ENCODE measurements at regions not wholly inside any gene's neighbourhood (a gene's known extent, or its start where the extent isn't known, plus 50 kb on each side); places are given as distances from the start of the nearest gene placed in this dataset.

DNA sequence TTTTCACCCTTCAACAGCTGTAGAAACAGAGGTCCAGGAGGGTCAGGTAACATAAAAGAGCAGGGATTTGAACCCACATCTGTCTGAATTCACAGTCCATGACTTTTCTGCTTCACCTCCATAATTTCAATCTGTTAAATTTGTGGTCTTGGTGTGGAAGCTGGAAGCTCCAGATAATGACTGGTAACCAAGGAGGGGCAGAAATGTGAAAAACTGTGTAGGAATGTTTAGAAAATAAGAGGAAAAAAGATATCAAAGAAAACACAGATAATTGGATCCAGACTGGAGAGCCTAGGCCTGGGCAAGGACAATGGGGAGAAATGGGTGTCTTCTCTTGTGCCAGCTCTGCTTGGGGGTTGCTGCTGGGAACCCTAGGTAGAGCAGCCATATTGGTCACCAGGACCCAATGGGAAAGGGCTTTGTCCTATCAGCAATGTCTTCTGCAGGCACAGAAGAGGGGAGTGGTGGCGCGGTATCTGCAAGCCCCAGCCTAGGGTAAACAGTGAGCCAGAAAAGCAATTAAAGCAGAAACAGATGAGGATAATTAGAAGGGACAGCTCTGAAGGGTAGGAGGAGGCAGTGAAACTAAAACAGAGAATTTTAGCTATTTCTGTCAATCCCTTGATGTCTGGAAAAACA lies 54.3 kb upstream of the CCDC91 start:
- no peak overlapping the region for H3K9ac ChIP-seq (ENCODE audit: low read depth, low read length, poor library complexity, severe bottlenecking)
- H4K20me1 ChIP-seq (ENCODE audit: insufficient read depth, low read length, poor library complexity, severe bottlenecking), result no peaks in the 10 kb centered on the region
- H3K27me3 ChIP-seq (ENCODE audit: insufficient read depth, low read length, poor library complexity, severe bottlenecking), result no peaks in the 10 kb centered on the region
- no peaks in the 10 kb centered on the region for H3K4me1 ChIP-seq (ENCODE audit: insufficient read depth, low read length, poor library complexity, severe bottlenecking)
- no peak overlapping the region for H2AFZ ChIP-seq (ENCODE audit: low read length)
- no peaks in the 10 kb centered on the region for H3K79me2 ChIP-seq (ENCODE audit: insufficient read depth, low read length)
- no peaks in the 10 kb centered on the region for H3K36me3 ChIP-seq (ENCODE audit: insufficient read depth, low read length)
- H3K4me3 ChIP-seq (ENCODE audit: low read length, poor library complexity, severe bottlenecking), result no peak overlapping the region
- no peaks in the 10 kb centered on the region for H3K9me3 ChIP-seq (ENCODE audit: insufficient read depth, low read depth, low read length)
- H3K9me2 ChIP-seq (replicated peaks; ENCODE audit: low read depth, low read length), result no peaks in the 10 kb centered on the region
- H3F3A ChIP-seq (ENCODE audit: low read depth), result no peaks in the 10 kb centered on the region
- TF ChIP-seq CTCF (conservative IDR thresholded peaks at IDR 0.05; ENCODE audit: low read length) (no peak), EZH2phosphoT487 (IDR thresholded peaks at IDR 0.05; ENCODE audit: borderline replicate concordance) (no peak)
- no peak overlapping the region for H3K4me2 ChIP-seq (ENCODE audit: low read depth, low read length, poor library complexity, severe bottlenecking)

DNA sequence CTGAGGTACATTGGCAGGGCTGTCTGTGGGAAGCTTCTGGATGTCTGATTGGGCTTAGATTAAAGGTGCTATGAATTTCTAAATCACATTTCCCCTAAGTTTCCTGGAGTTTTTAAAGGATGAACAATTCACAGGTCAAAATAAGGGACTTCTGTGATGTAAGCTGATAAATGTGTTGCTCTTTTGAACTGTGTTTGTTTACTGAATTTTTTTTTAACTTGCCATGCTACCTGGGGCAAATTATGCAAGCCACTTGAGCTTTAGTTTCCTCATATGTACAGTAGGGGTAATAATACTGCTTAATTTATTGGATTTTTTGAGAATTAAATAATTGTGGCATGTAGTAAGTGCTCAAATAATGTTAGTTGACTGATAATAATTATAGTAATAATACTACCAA lies 52.8 kb upstream of the CCDC91 start:
- Histone ChIP-seq H3K4me3 (ENCODE audit: low read length, poor library complexity, severe bottlenecking) (no peak overlapping the region), H3K9ac (ENCODE audit: low read depth, low read length, poor library complexity, severe bottlenecking) (no peak overlapping the region), H3K9me2 (replicated peaks; ENCODE audit: low read depth, low read length) (no peaks in the 10 kb centered on the region), H3K4me2 (ENCODE audit: low read depth, low read length, poor library complexity, severe bottlenecking) (no peak overlapping the region), H4K20me1 (ENCODE audit: insufficient read depth, low read length, poor library complexity, severe bottlenecking) (no peaks in the 10 kb centered on the region), H3K9me3 (ENCODE audit: insufficient read depth, low read depth, low read length) (no peaks in the 10 kb centered on the region), H2AFZ (ENCODE audit: low read length) (no peak overlapping the region), H3F3A (ENCODE audit: low read depth) (no peaks in the 10 kb centered on the region), H3K36me3 (ENCODE audit: insufficient read depth, low read length) (no peaks in the 10 kb centered on the region), H3K27me3 (ENCODE audit: insufficient read depth, low read length, poor library complexity, severe bottlenecking) (no peaks in the 10 kb centered on the region), H3K79me2 (ENCODE audit: insufficient read depth, low read length) (no peaks in the 10 kb centered on the region), H3K4me1 (ENCODE audit: insufficient read depth, low read length, poor library complexity, severe bottlenecking) (no peaks in the 10 kb centered on the region)
- TF ChIP-seq CTCF (conservative IDR thresholded peaks at IDR 0.05; ENCODE audit: low read length), result no peak
- no peak for TF ChIP-seq EZH2phosphoT487 (IDR thresholded peaks at IDR 0.05; ENCODE audit: borderline replicate concordance)

GRCh38 chr12:28140404-28140803 lies 49.9 kb upstream of the CCDC91 start:
- H3K27me3 ChIP-seq (ENCODE audit: insufficient read depth, low read length, poor library complexity, severe bottlenecking), result no peaks in the 10 kb centered on the region
- no peak overlapping the region for H3K4me2 ChIP-seq (ENCODE audit: low read depth, low read length, poor library complexity, severe bottlenecking)
- no peaks in the 10 kb centered on the region for H3K36me3 ChIP-seq (ENCODE audit: insufficient read depth, low read length)
- TF ChIP-seq EZH2phosphoT487 (IDR thresholded peaks at IDR 0.05; ENCODE audit: borderline replicate concordance) (no peak), CTCF (conservative IDR thresholded peaks at IDR 0.05; ENCODE audit: low read length) (no peak)
- no peaks in the 10 kb centered on the region for H3K9me3 ChIP-seq (ENCODE audit: insufficient read depth, low read depth, low read length)
- H3K79me2 ChIP-seq (ENCODE audit: insufficient read depth, low read length), result no peaks in the 10 kb centered on the region
- H3F3A ChIP-seq (ENCODE audit: low read depth), result no peaks in the 10 kb centered on the region
- H4K20me1 ChIP-seq (ENCODE audit: insufficient read depth, low read length, poor library complexity, severe bottlenecking), result no peaks in the 10 kb centered on the region
- H3K4me1 ChIP-seq (ENCODE audit: insufficient read depth, low read length, poor library complexity, severe bottlenecking), result no peaks in the 10 kb centered on the region
- H3K4me3 ChIP-seq (ENCODE audit: low read length, poor library complexity, severe bottlenecking), result no peak overlapping the region
- H3K9me2 ChIP-seq (replicated peaks; ENCODE audit: low read depth, low read length), result no peaks in the 10 kb centered on the region
- H2AFZ ChIP-seq (ENCODE audit: low read length), result no peak overlapping the region
- no peak overlapping the region for H3K9ac ChIP-seq (ENCODE audit: low read depth, low read length, poor library complexity, severe bottlenecking)
